ENCODE measurements at regions not wholly inside any gene's neighbourhood (a gene's known extent, or its start where the extent isn't known, plus 50 kb on each side); places are given as distances from the start of the nearest gene placed in this dataset.
"Not testable (repeated sequence)": the region's sequence is repeated elsewhere in the genome, so short reads cannot be mapped to it uniquely, and the experiment has no call there.

DNA sequence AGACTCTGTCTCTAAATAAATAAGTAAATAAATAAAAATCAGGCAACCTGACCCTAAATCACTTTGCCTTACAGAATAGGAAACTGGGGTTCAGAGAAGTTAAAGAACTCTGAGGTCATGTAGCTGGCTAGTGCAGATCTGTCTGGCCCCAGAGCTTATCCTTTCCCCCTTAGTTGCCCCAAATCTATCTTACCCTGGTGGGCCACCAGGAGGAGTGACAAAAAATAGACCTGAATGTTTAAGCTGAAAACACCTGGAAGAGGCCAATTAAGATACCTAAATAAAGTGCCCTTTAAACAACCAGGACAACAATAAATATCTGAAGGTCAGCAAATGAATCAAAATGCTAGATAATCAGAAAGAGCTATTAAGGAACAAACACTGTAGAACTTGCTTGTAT is 59.7 kb downstream of the TEX35 start:
- DNase-seq: no peak

- no peak for DNase-seq
These were observed 60.4 kb downstream of the TEX35 start for GRCh38 chr1:178573330-178573729.

DNA sequence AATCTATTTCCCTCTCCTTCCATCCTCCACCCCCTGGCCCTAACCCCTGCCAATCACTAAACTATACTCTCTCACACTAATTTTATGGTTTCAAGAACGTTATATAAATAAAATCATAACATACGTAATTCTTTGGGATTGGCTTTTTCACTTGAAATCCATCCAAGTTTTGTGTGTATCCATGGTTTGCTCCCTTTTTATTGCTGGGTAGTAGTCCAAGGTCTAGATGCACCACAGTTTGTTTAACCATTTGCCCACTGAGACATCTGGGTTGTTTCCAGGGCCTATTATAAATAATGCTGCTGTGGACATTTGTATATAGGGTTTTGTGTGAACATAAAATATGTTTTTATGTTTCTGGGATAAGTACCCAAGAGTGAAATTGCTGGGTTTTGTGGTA is 61.4 kb downstream of the TEX35 start:
- no peak for DNase-seq

DNA sequence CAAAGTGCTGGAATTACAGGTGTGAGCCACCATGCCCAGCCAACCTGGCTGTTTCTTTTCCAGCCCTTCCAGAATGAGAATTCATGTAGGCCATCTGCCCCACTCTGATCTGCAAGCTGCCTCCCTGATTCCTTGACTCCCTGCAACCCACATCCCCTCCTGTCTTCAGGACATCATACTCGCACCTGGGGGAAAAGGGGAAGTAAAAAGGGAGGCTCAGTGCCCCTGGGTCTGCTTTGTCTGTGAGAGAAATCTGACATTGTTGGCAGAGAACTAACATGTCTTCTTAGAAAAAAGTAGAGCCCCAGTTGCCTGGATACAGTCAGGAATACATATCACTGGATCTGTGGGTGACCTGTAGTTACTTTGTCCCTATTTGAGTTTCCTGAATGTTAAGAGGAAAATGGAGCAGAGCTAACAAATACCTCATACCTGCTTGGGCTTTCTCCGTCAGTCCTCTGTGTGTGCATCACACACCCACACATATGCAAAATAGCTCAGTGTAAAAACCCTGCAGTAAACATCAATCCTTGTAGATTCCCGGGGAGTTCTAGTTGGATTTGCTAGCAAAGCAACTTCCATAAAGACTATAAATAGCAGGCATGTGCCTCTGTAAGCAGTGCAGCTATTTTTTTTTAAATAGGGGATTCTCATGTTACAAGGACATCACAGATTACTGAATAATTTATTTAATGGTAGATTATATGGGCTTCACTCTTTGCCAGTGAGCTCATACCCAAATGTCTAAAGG is 62.9 kb downstream of the TEX35 start:
- DNase-seq: peak; percentile 98

DNA sequence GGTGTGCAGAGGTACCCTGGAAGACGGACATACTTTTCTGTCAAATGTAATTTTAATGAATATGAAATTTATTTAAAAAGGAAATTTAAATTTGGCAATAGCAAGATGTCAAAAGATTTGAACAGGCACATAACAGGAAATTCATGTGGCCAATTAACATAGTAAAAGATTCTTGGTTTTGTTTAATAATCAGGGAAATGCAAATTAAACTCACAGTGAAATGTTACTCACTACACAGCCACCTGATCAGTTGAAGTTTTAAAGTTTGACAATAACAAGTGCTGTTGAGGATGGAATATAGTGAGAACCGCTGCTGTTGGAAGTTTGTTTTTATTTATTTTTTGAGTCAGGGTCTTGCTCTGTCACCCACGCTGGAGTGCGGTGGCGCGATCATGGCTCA is 63.9 kb downstream of the TEX35 start:
- DNase-seq: peak; percentile 74

- no peak for DNase-seq
These were observed 65.0 kb downstream of the TEX35 start for GRCh38 chr1:178577882-178578281.

DNA sequence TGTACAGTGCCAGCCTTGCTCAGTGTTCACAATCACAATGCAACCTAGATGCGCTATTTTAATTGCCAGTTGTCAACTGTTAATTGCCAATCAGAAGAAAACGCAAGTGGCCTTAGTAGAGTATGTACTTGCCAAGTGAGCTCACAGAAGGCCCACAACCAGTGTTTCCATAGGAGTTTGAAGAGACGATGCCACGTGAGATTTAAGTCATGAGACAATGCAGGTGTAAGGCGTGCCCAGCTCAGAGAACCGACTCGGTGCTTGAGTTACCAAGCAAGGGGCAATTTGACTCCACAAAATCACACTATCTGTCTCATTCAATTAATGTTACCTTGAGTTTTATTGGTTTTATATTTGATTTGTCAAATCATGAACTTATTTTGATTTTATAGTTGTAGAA is 65.6 kb downstream of the TEX35 start:
- DNase-seq: no peak

DNA sequence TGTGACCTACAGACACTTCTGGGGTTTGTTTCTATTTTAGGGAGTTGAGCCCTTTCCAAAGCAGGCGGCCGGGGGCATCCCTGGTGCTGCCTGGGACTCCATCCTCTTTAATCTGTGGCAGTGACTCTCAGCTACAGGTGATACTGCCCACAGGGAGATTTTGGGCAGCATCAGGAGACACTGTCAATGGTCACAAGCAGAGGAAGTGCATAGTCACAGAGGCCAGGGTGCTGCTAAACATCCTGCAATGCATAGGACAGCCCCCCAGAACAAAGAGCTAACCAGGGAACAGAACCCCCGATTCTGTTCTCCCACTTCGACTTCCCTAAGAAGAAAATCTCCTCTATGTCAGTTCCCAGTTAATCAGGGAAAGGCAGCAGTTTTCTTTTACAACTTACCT is 66.2 kb downstream of the TEX35 start:
- DNase-seq: no peak

DNA sequence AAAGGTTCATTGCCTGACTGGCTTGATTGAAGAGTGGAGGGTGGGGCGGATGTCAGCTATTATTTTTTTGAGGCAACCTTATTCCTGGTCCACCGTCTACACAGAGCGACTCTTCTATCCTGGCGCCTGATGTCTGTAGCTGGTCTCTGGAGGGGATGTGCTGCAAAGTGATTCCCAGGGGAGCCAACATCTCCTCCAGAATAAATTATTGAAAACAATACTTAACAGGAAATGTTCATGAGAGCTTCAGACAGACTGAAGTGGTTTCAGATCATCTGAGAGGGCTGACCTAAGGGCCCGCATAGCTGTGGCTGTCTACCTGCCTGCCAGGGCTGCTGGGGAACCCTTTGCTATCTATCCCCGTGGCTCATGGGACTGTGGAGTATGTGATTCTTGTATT is 66.7 kb downstream of the TEX35 start:
- DNase-seq: peak; percentile 73

- no peak for DNase-seq
These were observed 67.2 kb downstream of the TEX35 start for GRCh38 chr1:178580096-178580495.

DNA sequence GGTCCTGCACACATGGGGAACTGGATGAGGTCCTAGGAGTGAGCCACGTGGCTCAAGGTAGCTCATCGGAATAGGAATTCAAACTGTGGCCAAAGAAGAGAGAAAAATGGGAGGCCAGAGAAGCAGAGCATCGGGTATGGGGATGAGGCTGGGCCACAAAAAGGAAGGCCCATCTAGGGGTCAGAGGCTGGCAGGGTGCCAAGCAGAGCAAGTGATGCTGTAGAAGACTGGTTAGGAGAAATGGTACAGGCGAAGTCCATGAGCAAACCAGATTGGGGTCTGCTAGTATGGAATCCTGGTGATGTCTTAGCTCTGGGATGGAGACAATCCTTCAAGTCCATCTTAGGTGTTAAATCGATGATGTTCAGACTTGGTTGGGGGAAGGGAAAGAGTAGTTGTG is 68.0 kb downstream of the TEX35 start:
- no peak for DNase-seq

- DNase-seq: peak; percentile 100
These were observed 68.7 kb downstream of the TEX35 start for GRCh38 chr1:178581351-178582303.

DNA sequence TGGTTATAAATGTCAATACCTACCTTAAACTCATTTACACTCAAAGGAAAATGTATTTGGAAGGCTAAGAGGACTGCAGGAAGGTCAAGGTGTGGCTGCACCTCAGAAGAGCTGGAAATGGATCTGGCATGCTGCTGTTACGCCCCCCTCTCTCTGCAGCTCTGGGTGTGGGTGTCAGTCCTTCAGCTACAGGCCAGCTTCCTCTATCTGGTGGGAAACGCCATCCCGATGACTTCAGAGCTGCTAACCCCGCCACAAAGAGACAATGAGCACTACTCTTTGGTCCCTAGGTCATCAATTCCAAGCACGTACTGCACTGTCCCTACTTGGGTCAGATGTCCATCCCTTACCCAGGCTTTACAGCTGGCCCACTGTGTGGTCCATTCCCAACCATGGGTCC is 74.2 kb downstream of the TEX35 start:
- no peak for DNase-seq

- DNase-seq: no peak
These were observed 75.1 kb downstream of the TEX35 start for GRCh38 chr1:178587975-178588374.

DNA sequence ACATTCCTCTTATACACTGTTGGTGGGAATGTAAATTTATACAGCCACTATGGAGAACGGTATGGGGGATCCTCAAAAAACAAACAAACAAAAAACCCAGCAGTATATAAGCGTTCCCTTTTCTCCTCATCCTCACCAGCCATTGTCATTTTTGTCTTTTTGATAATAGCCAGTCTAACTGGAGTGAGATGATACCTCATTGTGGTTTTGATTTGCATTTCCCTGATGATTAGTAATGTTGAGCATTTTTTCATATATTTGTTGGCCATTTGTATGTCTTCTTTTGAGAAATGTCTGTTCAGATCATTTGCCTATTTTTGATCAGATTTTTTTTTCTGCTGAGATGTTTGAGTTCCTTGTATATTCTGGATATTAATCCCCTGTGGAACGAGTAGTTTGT is 76.1 kb downstream of the TEX35 start:
- DNase-seq: peak; percentile 51

GRCh38 chr1:178591811-178592210 is 78.9 kb downstream of the TEX35 start:
- not testable (repeated sequence) for DNase-seq

DNA sequence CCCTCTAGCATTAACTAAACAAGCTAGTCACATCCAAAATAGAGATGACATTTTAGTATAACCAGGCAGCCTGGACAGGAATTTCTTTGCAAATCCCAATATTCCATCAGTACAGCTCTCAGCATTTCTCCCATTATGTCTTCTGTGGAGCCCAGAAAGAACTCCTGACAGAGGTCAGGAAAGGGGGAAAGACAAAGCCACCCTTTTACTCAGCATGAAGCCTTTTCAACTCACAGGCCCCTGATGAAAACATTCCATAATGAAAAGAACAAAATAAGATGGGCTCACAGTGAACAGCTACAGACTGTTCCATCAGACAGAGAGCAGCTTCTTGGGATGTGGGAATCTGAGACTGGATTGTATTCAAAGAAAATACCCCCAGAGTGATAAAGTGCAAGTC is 80.6 kb downstream of the TEX35 start:
- DNase-seq: no peak

- no peak for DNase-seq
These were observed 81.2 kb downstream of the TEX35 start for GRCh38 chr1:178594133-178594532.

DNA sequence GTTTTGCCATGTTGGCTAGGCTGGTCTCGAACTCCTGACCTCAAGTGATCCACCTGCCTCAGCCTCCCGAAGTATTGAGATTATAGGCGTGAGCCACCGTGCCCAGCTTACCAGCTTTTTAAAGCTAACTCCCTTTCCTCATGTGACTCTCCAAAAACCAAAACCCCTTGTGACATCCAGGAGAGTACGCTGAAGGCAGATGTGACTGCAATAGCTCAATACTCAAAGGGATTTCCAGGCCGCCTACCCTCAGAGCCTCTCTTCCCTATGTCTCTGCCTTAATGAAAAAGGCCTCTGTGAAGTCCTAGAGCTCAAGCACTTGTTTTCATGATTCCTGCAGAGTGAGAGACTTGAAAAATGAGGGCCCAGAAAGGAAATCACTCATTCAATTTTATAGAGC is 82.6 kb downstream of the TEX35 start:
- no peak for DNase-seq

DNA sequence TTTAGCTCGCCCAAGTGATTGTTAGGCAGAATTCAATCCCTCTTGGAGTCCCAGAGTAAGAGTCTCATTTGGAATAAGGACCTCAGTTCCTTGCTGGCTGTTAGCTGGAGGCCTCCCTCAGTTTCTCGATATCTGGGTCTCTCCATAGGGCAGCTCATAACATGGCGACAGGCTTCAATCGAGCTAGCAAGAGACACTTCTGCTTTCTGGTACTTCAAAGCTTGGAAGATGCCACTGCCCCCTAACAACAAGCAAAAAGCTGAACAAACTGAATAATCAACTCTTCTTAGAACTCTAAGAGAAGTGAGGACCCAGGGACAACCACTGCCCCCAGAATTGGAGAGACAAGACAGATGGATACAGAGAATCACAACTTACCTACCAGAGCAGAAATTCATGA is 86.2 kb downstream of the TEX35 start:
- DNase-seq: no peak

DNA sequence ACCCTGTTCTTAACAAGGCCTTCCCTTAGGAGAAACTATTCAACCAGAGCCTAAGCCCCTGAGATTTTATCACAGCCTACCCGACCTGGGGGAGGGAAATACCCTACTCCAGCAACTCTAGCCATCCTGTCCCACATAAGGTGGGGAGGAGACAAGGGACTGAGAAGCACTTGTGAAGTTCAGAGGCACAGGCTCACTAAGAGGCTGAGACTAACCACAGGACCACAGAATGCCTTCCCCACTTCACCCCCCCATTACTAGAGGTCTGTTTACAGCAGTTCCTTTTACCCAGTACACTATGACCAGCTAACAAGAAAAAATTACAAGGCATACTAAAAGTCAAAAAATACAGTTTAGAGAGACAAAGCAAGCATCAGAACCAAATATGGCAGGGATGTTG is 86.8 kb downstream of the TEX35 start:
- no peak for DNase-seq

- DNase-seq: no peak
These were observed 91.0 kb downstream of the TEX35 start for GRCh38 chr1:178603926-178604325.

- no peak for DNase-seq
These were observed 93.9 kb downstream of the TEX35 start for GRCh38 chr1:178606839-178607238.

DNA sequence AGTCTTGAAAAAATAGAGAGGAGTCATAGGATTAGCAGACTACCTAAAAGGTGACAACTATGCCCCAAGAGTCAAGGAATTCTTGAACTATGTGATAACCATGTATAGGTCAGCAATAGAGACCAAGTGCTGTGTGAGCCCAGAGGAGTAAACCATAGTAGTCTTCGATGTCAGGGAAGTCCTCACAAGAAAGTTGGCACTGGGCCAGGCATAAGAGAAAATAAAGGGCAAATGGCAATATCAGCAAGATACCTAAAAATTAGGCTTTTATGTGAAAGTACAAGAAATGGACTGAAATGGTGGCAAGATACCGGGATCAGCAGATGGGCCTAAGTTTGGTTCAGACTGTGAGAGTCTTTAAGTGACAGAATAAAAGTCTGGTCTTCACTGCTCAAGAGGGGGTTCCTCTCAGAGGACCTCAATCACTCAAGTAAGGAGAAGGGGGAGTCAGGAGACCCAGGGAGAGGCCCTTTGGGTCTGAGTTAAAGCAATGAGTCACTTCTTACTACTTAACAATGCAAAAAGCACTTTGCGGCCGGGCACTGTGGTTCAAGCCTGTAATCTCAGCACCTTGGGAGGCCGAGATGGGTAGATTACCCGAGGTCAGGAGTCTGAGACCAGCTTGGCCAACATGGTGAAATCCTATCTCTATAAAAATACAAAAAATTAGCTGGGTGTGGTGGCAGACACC is 95.0 kb downstream of the TEX35 start:
- DNase-seq: no peak
